Gastrocnemius medialis (tissue), 4 donors: ENCODE measurements at regions not wholly inside any gene's neighbourhood (a gene's known extent, or its start where the extent isn't known, plus 50 kb on each side); places are given as distances from the start of the nearest gene placed in this dataset.

Experiments used
- POLR2A ChIP-seq, 2 donors: fragments of 450-650 bp; IDR thresholded peaks; one replicate each; pipeline ENCODE4 v1.6.1; 2017; ENCODE audit warnings: antibody characterized with exemption in 2 of 2, mild to moderate bottlenecking in 2 of 2, moderate library complexity in 2 of 2
- TF ChIP-seq, protein P1 (sequence below), 5 experiments: fragments of 450-650 bp in 3 of 5; fragments of 200-600 bp in 2 of 5; sonication (generic) in 2 of 5; IDR thresholded peaks in 4 of 5; conservative IDR thresholded peaks in 1 of 5; 1 replicate in 4 of 5; 2 replicates in 1 of 5; pipeline ENCODE4 v1.5.1; 2016 to 2019; ENCODE audit warnings: antibody characterized with exemption in 5 of 5, mild to moderate bottlenecking in 3 of 5, moderate library complexity in 3 of 5

DNA sequence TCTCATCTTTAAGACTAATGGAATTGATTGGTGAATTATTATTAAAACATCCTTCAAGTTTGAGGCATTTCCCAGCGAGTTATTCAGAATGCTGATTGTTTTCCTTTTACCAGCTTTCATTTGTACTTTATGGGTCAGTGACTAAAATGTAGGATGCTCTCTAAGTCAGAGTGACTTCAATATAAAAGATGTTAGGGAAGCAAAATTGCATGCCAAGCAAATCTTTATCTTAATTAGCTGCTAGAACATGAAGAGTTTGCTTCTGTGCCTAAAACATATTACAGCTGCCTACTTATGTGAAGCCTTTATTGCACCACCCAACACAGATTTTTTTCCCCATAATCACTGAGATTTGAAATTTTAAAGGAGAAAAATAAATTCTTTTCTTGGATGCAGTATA, 79.8 kb upstream of the CYYR1 start:
- TF ChIP-seq, protein P1, sequence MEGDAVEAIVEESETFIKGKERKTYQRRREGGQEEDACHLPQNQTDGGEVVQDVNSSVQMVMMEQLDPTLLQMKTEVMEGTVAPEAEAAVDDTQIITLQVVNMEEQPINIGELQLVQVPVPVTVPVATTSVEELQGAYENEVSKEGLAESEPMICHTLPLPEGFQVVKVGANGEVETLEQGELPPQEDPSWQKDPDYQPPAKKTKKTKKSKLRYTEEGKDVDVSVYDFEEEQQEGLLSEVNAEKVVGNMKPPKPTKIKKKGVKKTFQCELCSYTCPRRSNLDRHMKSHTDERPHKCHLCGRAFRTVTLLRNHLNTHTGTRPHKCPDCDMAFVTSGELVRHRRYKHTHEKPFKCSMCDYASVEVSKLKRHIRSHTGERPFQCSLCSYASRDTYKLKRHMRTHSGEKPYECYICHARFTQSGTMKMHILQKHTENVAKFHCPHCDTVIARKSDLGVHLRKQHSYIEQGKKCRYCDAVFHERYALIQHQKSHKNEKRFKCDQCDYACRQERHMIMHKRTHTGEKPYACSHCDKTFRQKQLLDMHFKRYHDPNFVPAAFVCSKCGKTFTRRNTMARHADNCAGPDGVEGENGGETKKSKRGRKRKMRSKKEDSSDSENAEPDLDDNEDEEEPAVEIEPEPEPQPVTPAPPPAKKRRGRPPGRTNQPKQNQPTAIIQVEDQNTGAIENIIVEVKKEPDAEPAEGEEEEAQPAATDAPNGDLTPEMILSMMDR (IDR thresholded peaks at IDR 0.05 in 4 of 5, conservative IDR thresholded peaks at IDR 0.05 in 1 of 5), result no peak
- TF ChIP-seq POLR2A (IDR thresholded peaks at IDR 0.05), result no peak
